ENCODE measurements at regions not wholly inside any gene's neighbourhood (a gene's known extent, or its start where the extent isn't known, plus 50 kb on each side); places are given as distances from the start of the nearest gene placed in this dataset.

DNA sequence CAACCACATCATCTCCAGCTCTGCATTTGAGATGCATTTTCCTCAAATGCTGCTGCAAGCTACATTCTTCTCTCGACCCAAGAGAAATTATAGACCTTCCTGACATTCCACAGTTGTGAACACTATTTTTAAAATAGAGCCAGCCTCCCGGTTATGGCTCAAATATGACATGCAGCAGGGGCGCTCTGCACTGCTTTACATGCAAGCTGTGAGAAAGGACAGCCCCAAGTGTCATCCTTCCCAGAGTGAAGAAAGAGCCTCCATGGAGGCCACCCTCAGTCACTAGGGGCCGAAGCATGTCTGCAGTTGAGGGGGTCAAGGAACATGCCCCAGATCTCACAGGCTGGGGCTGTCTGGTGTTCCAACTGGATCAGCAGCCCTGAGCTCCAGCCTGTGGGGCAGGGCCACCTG is 63.9 kb upstream of the CHST15 start (continued):
- TF ChIP-seq, protein P1, sequence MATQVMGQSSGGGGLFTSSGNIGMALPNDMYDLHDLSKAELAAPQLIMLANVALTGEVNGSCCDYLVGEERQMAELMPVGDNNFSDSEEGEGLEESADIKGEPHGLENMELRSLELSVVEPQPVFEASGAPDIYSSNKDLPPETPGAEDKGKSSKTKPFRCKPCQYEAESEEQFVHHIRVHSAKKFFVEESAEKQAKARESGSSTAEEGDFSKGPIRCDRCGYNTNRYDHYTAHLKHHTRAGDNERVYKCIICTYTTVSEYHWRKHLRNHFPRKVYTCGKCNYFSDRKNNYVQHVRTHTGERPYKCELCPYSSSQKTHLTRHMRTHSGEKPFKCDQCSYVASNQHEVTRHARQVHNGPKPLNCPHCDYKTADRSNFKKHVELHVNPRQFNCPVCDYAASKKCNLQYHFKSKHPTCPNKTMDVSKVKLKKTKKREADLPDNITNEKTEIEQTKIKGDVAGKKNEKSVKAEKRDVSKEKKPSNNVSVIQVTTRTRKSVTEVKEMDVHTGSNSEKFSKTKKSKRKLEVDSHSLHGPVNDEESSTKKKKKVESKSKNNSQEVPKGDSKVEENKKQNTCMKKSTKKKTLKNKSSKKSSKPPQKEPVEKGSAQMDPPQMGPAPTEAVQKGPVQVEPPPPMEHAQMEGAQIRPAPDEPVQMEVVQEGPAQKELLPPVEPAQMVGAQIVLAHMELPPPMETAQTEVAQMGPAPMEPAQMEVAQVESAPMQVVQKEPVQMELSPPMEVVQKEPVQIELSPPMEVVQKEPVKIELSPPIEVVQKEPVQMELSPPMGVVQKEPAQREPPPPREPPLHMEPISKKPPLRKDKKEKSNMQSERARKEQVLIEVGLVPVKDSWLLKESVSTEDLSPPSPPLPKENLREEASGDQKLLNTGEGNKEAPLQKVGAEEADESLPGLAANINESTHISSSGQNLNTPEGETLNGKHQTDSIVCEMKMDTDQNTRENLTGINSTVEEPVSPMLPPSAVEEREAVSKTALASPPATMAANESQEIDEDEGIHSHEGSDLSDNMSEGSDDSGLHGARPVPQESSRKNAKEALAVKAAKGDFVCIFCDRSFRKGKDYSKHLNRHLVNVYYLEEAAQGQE (IDR thresholded peaks at IDR 0.05; ENCODE audit: low read depth, low read length) = no peak
- TF ChIP-seq STAT1 (conservative IDR thresholded peaks at IDR 0.05) (no peak), POLR2AphosphoS2 (IDR thresholded peaks at IDR 0.05; ENCODE audit: low read depth, low read length) (no peak)

DNA sequence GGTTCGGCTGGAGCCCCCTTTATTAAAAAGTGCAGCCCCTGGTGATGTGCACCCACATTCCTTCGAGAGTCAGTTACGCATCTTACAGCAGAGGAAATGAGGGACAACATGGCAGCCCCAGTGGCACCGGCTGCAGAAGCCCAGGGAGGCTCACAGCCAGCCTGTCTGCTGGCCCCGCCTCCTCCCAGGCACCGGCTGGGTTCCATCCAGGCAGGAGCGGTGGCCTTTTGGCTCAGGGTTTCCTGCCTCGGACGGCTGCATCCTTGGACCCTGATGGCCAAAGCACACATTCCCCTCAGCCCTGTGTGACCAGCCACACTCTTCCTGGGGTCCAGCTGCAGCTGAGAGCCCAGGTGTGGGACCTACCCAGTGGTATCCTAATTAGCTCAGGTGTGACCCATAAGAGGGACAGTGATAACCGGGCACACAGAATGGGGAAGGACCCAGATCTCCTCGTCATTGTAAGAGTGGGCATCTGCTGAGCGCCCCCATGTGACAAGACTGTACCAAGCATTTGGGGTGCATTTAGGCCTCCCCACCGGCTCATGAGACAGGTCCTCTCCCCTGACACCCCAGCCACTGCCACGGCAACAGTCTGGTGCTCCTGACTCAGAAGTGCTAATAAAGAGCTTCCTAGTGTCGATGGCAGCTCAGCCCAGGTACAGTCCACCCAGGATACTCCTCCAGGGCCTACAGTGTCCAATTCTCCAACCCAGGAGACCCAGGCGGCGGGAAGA is 63.3 kb upstream of the CHST15 start:
- Histone ChIP-seq H4K20me1 (ENCODE audit: control insufficient read depth, insufficient read depth) (no peaks in the 10 kb centered on the region; the same call in 1 of the 2 replicates), H2AFZ (ENCODE audit: control insufficient read depth, low read depth, low read length) (no peak overlapping the region), H3K9me3 (replicated peaks; ENCODE audit: control insufficient read depth, insufficient read depth, low read length) (peaks cover 2% of the 10 kb centered on the region; the same call in 1 of the 3 replicates), H3K27ac (ENCODE audit: control insufficient read depth, insufficient read depth) (no peak overlapping the region), H3K79me2 (ENCODE audit: control insufficient read depth, insufficient read depth, low read length) (no peaks in the 10 kb centered on the region), H3K9ac (ENCODE audit: control insufficient read depth, insufficient read depth, low read length) (no peak overlapping the region), H3K27me3 (replicated peaks in 1 of 2; ENCODE audit: control insufficient read depth in 2 of 2, insufficient read depth in 2 of 2, low read length in 1 of 2) (no peaks in the 10 kb centered on the region; a peak in 1 of 4 replicates), H3K4me2 (ENCODE audit: control insufficient read depth, insufficient read depth) (no peak overlapping the region), H3K4me1 (ENCODE audit: control insufficient read depth, insufficient read depth, low read length) (peaks cover 14% of the 10 kb centered on the region), H3K36me3 (ENCODE audit: control insufficient read depth in 2 of 2, insufficient read depth in 2 of 2, low read length in 1 of 2) (no peaks in the 10 kb centered on the region), H3K4me3 (no peak overlapping the region)
- ATAC-seq (no peak), DNase-seq (ENCODE audit: low read depth, low spot score) (no peak), FAIRE-seq (no peak)
- POLR2A ChIA-PET = no interaction called here
- RAD21 ChIA-PET (ENCODE audit: unreplicated experiment) = interaction anchor here (1.4 kb wide), 1 partner anchor 162 kb away, joined by 5 read pairs; no protein-coding TSS in a partner anchor
- in situ Hi-C loops (cut with MboI) (no loop called here), intact Hi-C loops (cut with micrococcal nuclease; ENCODE audit: unreplicated experiment) (no loop called here)
- WGBS (ENCODE audit: insufficient coverage, insufficient replicate concordance, low lambda C conversion rate, missing lambda C conversion rate) = 64% methylated on average over 17 of the region's 17 CpGs
- SMC1A ChIA-PET (ENCODE audit: uncharacterized antibody, unreplicated experiment) = interaction anchor here (0.9 to 1.4 kb wide), 2 partner anchors 161 to 232 kb away, joined by 3 read pairs; no protein-coding TSS in a partner anchor
- TF ChIP-seq BCL11A (IDR thresholded peaks at IDR 0.05; ENCODE audit: low read depth, low read length) (no peak), SUZ12 (IDR thresholded peaks at IDR 0.05; ENCODE audit: unreplicated experiment) (no peak), SUPT20H (IDR thresholded peaks at IDR 0.05; ENCODE audit: borderline replicate concordance, control insufficient read depth, low read depth, low read length) (no peak), EP300 (IDR thresholded peaks at IDR 0.05; ENCODE audit: borderline replicate concordance in 1 of 2, control insufficient read depth in 1 of 2, low read depth in 2 of 2, low read length in 2 of 2) (no peak)
- BruUV-seq (replicated peaks) = no TSS peak
- CTCF ChIA-PET = interaction anchor here (1.2 to 1.8 kb wide), 2 partner anchors 160 to 162 kb away, joined by 5 to 9 read pairs; no protein-coding TSS in a partner anchor

Data from GM12878 (cell line).